ENCODE measurements at regions not wholly inside any gene's neighbourhood (a gene's known extent, or its start where the extent isn't known, plus 50 kb on each side); places are given as distances from the start of the nearest gene placed in this dataset.

GRCh38 chr11:112828421-112828820 is 132.8 kb upstream of the NCAM1 start:
- no peak for ATAC-seq
- Histone ChIP-seq H4K20me1 (ENCODE audit: insufficient read depth) (no peaks in the 10 kb centered on the region), H3K9ac (ENCODE audit: low read length) (no peak overlapping the region), H3K27ac (ENCODE audit: low read depth, low read length) (no peak overlapping the region), H3K27me3 (ENCODE audit: insufficient read depth, low read length) (peaks cover 35% of the 10 kb centered on the region), H3K4me2 (ENCODE audit: low read length) (no peak overlapping the region), H3K9me2 (ENCODE audit: insufficient read depth) (no peaks in the 10 kb centered on the region), H3K9me3 (ENCODE audit: control insufficient read depth in 1 of 2, insufficient read depth in 1 of 2, low read depth in 1 of 2, low read length in 2 of 2) (no peaks in the 10 kb centered on the region), H3K79me2 (ENCODE audit: insufficient read depth, low read length) (no peaks in the 10 kb centered on the region), H3K36me3 (ENCODE audit: control insufficient read depth in 1 of 2, insufficient read depth in 2 of 2, low read length in 2 of 2) (no peaks in the 10 kb centered on the region), H3K4me3 (replicated peaks in 1 of 2; ENCODE audit: low read depth in 1 of 2, low read length in 2 of 2) (no peak overlapping the region), H3K4me1 (ENCODE audit: control insufficient read depth in 1 of 2, insufficient read depth in 2 of 2, low read length in 2 of 2) (no peaks in the 10 kb centered on the region), H2AFZ (ENCODE audit: low read depth, low read length, poor library complexity, severe bottlenecking) (no peak overlapping the region)
- POLR2A ChIA-PET = no interaction called here
- intact Hi-C loops (cut with micrococcal nuclease) = no loop called here
- CTCF ChIA-PET = no interaction called here
- TF ChIP-seq MAX (IDR thresholded peaks at IDR 0.05) = no peak
- TF ChIP-seq SRF (IDR thresholded peaks at IDR 0.05; ENCODE audit: low read depth) = no peak
- TF ChIP-seq EGR1 (IDR thresholded peaks at IDR 0.05; ENCODE audit: low read depth) = no peak
- no peak for TF ChIP-seq SIN3A (IDR thresholded peaks at IDR 0.05; ENCODE audit: low read depth)
- TF ChIP-seq POLR2AphosphoS5 (IDR thresholded peaks at IDR 0.05; ENCODE audit: low read depth, low read length) = no peak
- no peak for TF ChIP-seq CEBPB (IDR thresholded peaks at IDR 0.05; ENCODE audit: low read depth)
- TF ChIP-seq ZFX (IDR thresholded peaks at IDR 0.05) = no peak
- no peak for TF ChIP-seq POLR2A (IDR thresholded peaks at IDR 0.05; ENCODE audit: borderline replicate concordance, extremely low read depth, insufficient read depth, insufficient read length)
- TF ChIP-seq ELF1 (IDR thresholded peaks at IDR 0.05; ENCODE audit: borderline replicate concordance, low read depth) = no peak
- TF ChIP-seq SP1 (IDR thresholded peaks at IDR 0.05; ENCODE audit: low read depth) = no peak
- TF ChIP-seq JUND (IDR thresholded peaks at IDR 0.05) = no peak
- TF ChIP-seq RAD21 (IDR thresholded peaks at IDR 0.05; ENCODE audit: low read depth) = no peak
- TF ChIP-seq ATF3 (IDR thresholded peaks at IDR 0.05) = no peak
- no peak for TF ChIP-seq ZNF274 (IDR thresholded peaks at IDR 0.05; ENCODE audit: low read depth, low read length)
- no peak for TF ChIP-seq TCF7L2 (IDR thresholded peaks at IDR 0.05; ENCODE audit: borderline replicate concordance, extremely low read depth, insufficient read depth, insufficient read length)
- no peak for TF ChIP-seq CBX3 (IDR thresholded peaks at IDR 0.05; ENCODE audit: low read depth)
- BruUV-seq (replicated peaks) = no TSS peak
- DNase-seq (ENCODE audit: low read depth, low spot score) = no peak
- RAD21 ChIA-PET (ENCODE audit: low non-redundant PET in 1 of 2, low total read pairs in 2 of 2, uncharacterized antibody in 2 of 2, unreplicated experiment in 2 of 2) = no interaction called here

Data from HCT116 (cell line).